NCI-H2171 (cell line): ENCODE measurements at regions not wholly inside any gene's neighbourhood (a gene's known extent, or its start where the extent isn't known, plus 50 kb on each side); places are given as distances from the start of the nearest gene placed in this dataset.

ENCODE experiments used
- DNase-seq: peaks from one replicate; lab custom pipeline; 2025; lab: John Stamatoyannopoulos, UW

DNA sequence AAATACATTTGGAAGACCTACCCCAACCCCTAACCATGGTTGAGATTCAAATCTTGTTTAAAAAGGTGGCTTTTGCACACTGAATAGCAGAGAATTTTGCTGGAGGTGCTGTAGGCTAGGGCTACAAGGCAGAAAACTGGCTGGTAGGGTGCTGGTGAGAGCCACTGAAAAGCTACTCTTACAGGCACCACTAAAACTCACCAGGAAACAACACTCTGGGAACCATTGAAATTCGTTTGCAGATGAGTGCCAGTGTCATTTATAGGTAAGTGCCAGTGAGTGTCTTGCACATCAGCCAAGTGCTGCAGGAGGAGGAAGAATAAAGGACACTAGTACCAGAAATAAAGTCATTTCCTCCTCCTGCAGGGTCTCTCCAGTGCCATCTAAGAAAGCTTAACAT lies 610.2 kb downstream of the ZNF385D start:
- no peak for DNase-seq

DNA sequence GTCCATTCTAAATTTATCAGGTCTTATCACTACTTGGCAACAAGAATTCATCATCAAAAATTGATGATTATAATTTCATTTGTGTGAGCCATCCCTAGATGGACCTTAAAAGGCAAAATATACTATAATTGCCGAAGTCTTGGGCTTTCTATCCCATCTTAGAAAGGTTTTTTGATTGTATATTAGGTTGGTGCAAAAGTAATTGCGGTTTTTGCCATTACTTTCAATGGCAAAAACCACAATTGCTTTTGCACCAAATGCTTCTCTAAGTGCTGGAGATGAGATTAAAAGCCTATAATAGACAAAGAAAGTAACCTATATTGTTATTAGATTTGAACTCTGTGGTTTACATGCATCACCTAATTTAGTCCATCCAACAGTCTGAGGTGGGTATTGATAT lies 612.9 kb downstream of the ZNF385D start:
- DNase-seq = no peak

DNA sequence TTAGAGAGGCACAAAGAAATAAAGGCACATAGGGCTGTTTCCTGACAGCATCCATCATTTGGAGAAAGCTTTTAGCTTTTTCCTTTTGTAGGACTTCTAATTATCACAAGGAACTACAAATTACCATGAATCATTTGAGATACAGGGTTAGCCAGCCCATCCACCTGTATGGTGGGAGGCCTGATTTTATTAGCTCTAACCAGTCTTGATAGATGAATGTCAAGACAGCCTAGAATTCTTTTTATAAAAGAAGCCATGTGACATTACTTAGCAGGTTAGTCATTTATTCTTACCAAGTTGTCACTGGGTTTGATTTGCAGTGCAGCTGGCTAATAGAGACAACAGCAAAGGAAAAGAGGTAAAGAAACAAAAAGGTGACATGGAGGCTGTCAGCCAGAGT lies 618.1 kb downstream of the ZNF385D start:
- DNase-seq = no peak

DNA sequence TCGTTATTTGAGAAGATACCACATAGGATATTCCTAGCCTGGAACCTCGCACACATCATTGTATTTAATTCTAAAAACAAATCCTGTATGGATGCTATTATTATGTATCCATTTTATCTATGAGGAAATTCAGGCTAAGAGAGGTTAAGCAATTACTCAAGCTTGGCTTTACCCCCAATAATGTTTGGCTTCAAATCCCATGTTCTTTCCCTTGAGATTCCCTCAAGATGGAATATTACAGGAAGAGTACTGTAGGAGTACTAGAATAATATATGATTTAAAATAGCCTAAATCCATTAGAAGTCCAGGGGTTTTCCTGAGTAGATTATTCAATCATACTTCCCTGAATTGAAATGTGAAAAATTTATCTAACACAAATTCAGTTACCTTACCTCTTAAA lies 630.2 kb downstream of the ZNF385D start:
- no peak for DNase-seq

DNA sequence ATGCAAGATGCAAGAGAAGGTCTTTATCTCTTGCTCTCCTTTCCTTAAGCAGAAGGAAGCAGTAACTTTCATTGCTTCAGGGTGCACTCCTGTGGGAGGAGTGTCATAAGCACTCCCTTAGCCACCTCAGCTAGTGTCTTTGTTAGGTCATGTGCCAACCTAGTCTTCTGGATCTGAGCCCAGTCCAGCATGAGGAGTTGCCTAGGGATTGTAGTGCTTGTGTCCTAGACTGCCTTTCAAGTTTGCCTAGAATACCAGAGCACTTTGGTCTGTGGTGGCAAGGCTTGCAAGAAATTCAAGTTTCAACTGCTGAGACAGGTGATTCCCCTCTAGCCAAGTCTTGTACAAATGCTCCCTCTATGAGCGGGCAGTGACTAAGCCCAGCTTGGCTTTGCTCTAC lies 633.6 kb downstream of the ZNF385D start:
- no peak for DNase-seq

DNA sequence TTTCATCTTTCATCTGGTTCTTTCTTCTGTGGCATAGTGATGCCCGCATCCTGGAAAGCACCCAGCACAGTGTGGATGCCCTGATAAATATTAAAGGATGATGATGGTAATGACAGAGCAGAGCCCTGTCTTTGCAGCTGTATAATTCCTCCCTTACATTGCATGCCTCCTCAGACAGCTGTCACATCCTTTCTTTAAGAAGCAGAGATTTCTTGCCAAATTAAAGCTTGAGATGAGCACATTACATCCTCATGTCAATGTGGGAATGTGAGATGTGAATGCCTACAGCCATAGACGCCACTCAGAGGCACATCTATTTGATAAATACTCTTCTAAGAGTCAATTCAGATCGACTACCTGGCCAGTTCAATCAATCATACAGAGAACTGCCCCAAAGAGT lies 642.0 kb downstream of the ZNF385D start:
- DNase-seq = no peak

DNA sequence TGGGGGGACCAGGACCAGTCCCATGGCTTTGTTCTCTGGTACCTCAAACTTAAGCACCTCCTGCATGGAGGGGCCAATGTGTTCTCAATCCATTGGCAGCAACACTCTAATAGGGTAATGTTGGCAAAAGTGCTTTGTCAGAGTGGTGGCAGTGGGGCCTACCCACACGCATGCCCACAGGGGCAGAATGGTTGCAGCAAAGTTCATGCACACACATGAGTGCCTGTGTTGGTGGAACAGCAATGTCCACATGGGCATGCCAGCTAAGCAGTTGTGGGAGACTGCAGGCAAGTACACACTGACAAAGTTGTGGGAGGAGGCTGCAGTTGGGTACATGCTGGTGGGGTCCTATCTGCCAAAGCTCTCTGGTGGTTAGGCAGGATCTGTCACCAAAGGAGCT lies 645.2 kb downstream of the ZNF385D start:
- DNase-seq = no peak

DNA sequence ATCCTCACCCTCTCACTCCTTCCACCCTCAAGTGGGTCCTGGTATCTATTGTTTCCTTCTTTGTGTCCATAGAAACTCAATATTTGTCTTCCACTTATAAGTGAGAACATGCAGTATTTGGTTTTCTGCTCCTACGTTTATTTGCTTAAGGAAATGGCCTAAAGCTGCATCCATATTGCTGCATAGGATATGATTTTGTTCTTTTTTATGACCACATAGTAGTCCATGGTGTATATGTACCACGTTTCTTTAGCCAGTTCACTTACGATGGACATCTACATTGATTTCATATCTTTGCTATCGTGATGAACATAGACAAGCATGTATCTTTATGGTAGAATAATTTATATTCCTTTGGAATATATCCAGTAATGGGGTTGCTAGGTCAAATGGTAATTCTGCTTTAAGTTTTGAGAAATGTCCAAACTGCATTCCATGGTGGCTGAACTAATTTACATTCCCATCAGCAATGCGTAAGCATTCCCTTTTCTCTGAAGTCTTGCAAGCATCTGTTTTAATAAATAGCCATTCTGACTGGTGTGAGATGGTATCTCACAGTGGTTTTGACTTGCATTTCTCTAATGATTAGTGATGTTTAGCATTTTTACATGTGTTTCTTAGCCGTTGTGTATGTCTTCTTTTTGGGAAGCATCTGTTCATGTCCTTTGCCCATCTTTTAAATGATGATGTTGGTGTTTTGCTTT lies 650.2 kb downstream of the ZNF385D start:
- no peak for DNase-seq

DNA sequence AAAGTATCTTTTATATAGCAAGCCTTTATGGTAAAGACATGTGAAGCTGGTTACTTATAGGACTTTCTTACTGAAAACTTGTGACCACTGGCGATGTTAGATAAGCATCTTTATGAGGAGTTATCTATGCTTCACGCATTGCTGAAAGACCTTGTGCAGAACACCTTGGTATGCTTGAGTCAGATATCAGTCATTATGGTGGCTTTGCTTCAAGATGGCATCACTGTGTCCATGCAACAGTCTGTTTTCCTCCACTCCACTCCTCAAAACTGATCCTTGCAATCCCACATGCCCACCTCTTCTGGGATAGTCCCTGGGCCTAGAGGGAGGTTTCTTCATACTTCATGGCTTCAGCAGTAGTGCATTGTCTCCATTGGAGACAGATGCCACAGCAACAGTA lies 656.3 kb downstream of the ZNF385D start:
- DNase-seq = no peak

DNA sequence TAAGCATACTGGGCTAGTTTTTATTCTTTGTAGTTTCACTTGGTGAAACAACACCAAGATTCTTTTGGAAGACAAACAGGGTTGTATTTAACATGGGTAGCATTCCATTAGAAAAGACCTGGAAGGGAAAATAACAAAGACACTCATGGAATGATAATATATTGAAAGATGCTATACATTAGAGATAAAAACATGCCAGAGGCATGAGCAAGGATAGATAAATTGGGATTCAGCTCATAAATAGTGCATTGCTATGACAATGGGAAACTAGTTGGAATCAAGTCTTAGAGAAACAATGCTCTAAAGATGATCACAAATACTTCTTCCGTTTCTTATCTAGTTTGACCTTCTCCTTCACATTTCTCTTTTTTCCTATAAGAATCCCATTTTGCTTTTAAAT lies 677.4 kb downstream of the ZNF385D start:
- no peak for DNase-seq

DNA sequence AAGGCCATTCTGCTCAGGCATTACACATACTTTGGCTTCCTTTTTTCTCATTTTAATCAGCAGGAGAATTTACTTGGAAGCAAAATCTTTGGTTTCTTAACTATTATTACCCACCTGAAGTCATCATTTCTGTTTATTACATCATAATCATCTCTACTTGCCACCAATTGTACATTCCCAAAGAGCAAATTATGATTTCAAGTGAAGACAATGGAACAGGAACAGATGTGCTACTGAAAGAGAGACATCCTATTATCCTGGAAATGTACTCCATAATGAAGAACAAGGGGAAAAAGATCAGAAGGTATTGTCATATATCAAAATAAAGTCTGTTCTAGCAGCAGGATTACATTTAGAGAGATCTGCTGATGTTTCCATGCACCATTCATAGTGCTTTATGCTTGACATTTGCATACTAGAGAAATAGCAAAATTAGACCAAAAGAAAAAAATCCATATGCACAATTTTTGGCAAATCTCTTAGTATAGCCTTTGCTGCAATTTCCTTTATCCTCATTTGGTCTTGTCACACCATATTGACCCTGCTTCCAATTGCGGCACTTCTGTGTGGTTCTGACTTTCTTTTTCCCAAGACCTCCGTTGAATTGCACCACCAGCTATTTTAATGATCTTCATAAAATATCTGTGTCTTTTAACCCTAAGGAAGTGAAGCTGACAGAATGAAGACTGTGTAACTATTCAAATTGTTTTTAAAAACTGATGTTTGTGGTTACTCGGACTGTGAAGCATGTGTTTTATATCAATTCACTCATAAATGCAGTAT lies 683.8 kb downstream of the ZNF385D start:
- no peak for DNase-seq

DNA sequence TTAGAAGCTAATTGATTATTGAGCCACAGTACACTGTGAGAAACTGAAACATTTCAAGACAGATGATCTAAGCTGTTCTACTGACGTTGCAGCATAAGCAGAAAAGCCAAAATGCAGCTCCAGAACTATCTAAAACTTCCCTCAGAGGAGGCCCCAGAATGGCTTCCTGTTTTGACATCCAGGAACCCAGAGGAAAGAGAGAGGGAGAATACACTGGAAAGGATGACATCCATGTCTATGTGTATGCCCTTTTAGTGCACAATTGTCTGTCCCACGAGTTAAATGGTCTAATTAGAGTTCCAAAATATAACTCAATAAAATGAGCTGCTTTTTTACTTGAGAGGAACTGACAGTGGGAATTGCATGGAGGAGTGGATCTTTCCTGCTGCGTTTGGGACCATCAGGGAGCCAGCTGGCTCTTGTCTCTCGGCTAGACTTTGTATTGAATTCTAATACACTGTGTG lies 688.1 kb downstream of the ZNF385D start:
- DNase-seq = no peak

DNA sequence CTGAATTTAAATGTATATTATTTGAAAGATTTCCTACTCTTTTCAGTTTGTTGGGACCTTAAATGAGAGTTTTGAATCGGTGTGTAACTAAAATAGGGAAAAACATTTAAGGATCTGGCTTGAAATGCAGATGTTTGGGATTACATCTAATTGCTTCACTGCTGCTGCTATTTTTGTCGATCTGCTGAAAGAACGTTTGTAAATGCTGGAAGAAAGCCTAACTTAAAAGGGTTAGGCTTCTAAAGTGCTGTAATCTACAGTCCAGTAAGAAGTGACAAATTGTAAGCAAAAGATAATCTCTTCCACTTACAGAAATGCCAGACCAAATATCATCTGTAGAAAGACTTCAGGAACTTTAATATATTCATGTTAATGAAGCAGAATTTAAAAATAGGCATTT lies 691.6 kb downstream of the ZNF385D start:
- no peak for DNase-seq

DNA sequence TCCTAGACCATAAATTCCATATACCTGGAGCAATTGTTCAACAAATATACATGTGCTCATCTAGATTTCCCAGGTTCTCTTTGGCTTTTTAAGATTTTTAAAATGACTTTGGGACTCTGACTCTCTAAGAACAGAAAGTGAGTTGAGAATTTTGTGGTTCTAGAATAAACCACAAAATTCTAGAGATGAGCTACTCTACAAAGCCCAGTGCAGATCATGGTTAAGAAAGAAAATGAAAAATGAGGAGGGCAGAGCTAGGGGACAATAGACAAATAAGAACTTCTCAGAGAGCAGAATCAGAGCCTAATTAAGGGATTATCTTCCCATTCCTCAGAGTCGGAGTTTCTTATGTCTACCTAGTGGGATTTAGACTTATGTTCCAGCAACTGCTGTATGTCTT lies 694.7 kb downstream of the ZNF385D start:
- no peak for DNase-seq

DNA sequence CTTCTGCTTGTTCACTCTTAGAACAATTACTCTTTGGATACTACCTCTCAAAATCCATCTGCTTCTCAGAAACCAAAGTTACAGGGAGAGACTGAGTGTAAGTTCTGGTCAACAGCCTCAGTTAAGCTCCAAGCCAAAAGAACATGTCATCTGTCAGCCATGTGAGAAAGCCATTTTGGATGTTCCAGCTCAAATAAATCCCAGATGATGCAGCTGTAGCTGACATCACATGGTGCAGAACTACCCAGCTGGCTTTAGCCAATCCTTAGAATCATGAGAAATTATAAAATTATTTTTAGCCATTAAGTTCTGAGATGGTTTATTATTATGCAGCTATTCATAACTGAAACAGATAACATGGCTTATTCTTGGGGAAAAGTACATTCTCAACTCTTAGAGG lies 696.0 kb downstream of the ZNF385D start:
- no peak for DNase-seq

DNA sequence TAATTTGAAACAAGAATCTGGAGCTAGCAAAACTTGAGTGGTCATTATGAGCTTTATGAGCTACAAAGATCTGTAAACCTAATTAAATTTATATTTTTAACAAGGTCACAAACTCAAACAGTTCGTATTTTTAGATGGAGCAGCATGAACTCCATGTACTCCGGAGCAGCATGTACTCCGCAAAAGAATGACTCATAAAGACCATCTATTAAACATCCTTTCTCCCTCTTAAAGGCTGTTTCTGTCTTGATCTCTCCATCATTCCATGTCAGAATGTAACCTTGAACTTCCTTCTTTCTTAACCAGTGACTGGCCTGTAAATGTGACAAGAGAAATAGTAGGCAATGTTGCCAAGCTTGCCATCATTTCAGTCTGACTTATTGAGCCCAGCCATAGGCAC lies 696.9 kb downstream of the ZNF385D start:
- no peak for DNase-seq

DNA sequence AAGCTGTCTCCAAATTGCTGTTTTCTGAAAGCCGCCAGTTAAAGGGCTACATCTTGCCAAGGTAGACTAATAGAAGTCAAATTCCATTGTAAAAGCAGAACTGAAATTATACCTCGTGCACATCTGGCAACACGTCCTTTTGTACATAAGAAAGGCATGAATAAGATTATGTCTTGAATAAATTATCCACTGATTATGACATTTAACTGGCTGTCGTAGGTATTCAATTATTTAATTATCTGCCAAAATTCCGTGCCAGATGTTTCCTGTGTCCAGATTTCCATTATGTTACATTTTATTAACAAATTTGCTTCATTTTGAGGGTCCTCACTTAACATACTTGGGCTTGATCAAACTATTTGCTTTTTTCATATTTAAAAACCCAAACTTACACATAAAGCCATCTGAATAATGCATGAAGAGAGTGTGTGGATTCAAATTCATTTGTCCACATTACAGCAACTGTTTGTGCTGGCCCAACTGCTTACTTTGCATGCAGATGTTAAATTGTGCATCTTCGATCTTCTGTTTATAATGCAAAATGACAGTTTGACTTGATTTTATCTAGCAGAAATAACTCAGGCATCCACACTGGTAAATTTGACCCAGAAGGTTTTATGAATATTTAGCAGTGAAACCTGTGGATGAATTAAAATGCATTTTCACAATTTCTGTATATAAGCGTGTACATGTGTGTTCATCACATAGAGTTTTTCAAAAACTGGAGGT lies 701.5 kb downstream of the ZNF385D start:
- no peak for DNase-seq

DNA sequence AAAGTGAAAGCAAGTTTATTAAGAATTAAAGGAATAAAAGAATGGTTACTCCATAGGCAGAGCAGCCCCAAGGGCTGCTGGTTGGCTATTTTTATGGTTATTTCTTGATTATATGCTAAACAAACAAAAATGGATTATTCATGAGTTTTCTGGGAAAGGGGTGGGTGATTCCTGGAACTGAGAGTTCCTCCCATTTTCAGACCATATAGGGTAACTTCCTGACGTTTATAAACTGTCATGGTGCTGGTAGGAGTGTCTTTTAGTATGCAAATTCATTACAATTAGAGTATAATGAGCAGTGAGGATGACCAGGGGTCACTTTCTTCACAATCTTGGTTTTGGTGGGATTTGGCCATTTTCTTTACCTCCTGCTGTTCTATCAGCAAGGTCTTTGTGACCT lies 707.9 kb downstream of the ZNF385D start:
- DNase-seq = no peak

DNA sequence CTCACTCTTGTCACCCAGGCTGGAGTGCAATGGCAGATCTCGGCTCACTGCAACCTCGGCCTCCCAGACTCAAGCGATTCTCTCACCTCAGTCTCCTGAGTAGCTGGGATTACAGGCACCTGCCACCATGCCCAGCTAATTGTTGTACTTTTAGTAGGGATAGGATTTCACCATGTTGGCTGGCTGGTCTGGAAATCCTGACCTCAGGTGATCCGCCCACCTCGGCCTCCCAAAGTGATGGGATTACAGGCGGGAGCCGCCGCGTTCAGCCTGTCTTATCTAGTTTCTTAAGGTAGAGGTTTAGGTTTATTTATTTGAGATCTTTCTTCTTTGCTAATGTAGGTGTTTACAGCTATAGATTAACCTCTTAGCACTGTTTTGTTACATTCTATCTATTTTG lies 708.8 kb downstream of the ZNF385D start:
- no peak for DNase-seq

DNA sequence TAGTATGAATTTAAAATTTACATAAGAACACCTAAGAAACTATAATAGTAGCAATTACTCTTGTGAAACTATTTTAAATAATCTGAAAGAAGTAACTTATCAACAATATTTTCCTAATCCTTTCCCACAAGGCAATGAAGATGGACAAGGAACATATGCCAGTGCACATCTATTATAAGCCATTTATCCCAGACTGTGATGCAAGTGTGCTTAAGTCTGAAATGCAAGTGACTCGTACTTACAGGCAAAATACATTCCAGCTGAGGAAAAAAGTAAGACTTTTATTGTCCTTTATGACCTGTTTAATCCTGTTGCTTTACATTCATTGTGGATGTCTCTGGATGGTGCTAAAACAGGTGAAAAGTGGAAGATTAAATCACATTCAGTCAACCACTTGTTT lies 709.4 kb downstream of the ZNF385D start:
- no peak for DNase-seq

DNA sequence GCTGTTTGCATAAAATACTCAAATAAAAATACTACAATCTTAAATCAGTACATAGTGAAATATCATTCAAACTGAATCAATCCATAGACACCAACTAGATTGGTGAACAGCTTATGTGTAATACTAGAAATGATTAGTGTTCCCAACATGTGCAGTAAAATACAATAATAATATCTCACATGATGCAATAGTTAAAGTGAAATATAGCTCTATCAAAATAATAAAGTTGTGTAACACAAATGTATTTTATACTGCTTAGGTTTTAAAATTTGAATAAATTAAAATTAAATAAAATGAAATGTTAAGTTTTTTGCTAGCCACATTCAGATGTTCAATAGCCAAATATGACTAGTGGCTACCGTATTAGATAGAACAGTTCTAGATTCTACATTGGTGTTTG lies 714.1 kb downstream of the ZNF385D start:
- DNase-seq = no peak

DNA sequence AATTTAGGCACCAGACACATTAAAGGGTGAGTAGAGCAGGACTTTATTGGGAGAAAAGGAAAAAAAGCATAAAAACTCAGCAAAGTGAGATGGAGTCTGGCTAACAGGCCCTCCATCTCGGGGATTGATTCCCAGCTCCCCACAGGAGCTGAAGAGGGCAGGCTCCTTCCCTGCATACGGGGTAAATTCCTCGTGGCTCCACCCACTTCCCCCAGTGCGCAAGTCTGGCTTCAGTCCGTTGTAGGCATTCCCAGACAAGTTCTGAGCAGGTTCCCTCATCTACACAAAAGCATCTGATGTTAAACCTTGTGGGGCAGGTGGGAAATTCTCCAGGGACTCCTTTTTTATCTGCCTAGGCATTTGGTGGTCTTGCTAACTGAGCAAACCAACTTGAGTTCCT lies 722.6 kb downstream of the ZNF385D start:
- no peak for DNase-seq

DNA sequence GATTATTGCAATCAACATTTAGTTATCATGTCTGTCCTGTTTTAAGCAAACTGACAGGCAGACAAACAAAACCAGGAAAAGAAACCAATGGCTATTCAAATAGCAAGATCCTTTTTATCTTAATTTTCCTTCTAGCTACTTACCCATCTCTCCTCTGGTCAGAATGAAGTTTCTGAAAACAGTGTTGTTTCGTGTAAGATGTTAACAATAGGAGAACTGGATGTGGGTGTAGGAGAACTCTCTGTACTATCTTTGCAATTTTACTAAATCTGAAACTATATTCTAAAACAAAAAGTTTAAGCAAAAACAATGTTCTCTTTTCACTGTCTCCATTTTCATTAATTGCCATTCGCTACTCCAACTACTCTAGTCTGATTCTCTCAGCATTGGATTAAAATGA lies 726.4 kb downstream of the ZNF385D start:
- DNase-seq = no peak
